HG02763 (cell line): ENCODE measurements at regions not wholly inside any gene's neighbourhood (a gene's known extent, or its start where the extent isn't known, plus 50 kb on each side); places are given as distances from the start of the nearest gene placed in this dataset.

ENCODE experiments used
- ATAC-seq: cut with Tn5 transposase; IDR thresholded peaks from one replicate; pipeline ENCODE4 v1.9.1; 2021; ENCODE audit warnings: mild to moderate bottlenecking, moderate library complexity; ENCODE audit not compliant: unreplicated experiment

DNA sequence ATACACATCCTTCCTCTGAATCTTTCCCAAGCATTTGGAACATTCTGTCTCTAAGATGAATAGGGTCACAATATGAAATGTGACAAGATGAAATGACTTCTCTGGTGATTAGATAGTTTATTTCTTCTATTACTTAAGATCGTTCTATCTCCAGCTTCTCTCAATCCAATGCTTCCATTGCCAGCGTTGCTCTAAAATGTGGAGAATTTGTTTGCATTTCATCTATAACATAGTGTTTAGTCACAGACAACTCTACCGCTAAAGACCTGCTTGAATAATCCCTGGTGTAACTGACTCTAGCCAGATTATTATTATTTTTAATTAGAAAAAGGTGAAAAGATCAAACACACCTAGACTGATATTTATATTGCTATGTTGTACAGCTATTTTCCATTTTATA, 184.7 kb upstream of the PRICKLE1 start:
- no peak for ATAC-seq

DNA sequence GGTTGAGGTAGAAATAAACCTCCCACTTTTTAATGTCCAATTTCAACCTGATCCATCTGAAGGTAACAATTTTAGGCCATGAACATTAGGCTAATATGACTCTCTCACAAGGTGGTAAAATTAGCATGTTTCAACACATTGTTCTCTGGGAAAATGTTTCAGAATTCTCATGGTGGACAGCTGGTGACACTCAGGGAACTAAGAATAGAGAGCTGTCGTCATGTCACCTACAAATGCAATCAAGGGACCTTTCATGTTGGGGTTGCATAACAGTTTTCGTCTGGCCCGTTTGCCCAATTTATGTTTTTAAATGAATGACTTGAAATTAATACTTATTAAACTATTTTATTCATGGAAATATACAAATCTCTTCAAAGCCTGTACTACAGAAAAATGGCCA, 180.7 kb upstream of the PRICKLE1 start:
- ATAC-seq: no peak

GRCh38 chr12:42769455-42769854, 179.9 kb upstream of the PRICKLE1 start:
- no peak for ATAC-seq

DNA sequence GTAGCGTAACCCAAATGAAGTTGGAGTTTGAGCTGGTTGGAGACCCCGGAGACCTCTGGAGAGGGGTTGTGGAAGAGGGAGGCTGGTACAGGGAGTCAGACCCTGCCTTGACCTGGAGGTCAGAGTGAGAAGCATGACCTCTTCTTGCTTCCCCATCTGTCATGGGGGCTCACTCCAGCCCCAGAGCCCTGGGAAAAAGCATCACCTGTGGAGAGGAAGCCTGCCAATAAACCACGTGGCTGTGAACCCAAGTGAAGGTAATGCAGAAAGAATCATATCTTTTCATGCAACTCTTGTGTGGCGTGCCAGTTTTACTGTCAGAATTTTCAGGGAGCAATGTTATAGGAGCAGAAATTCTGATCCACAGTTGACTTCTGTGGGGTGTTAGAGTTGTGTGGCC, 178.5 kb upstream of the PRICKLE1 start:
- no peak for ATAC-seq

GRCh38 chr12:42767326-42767954, 177.9 kb upstream of the PRICKLE1 start:
- ATAC-seq: no peak

GRCh38 chr12:42766754-42767153, 177.2 kb upstream of the PRICKLE1 start:
- no peak for ATAC-seq

DNA sequence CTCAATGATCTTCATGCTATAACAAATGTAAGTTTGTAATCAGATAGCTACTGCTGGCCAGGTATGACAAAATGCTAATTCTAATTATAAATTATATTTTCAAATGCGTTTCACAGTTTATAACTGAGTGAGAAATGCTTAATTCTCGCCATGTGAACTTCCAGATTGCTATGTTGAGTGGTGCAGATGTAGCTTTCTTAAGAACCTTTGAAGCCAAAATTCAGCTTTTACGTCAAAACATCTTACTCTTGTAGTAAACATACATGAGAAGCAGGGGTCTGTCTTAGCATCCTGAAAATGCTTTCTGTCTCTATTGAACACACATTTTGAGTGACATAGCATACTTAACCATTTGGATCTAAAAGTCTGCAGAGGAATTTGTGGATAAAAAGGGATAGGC, 176.5 kb upstream of the PRICKLE1 start:
- no peak for ATAC-seq

GRCh38 chr12:42763682-42764081, 174.1 kb upstream of the PRICKLE1 start:
- ATAC-seq: no peak

GRCh38 chr12:42762395-42762925, 172.9 kb upstream of the PRICKLE1 start:
- ATAC-seq: no peak

GRCh38 chr12:42761601-42762350, 172.2 kb upstream of the PRICKLE1 start:
- ATAC-seq: no peak

- no peak for ATAC-seq
Observed at GRCh38 chr12:42761086-42761485, 171.5 kb upstream of the PRICKLE1 start.

GRCh38 chr12:42760550-42760949, 171.0 kb upstream of the PRICKLE1 start:
- no peak for ATAC-seq

DNA sequence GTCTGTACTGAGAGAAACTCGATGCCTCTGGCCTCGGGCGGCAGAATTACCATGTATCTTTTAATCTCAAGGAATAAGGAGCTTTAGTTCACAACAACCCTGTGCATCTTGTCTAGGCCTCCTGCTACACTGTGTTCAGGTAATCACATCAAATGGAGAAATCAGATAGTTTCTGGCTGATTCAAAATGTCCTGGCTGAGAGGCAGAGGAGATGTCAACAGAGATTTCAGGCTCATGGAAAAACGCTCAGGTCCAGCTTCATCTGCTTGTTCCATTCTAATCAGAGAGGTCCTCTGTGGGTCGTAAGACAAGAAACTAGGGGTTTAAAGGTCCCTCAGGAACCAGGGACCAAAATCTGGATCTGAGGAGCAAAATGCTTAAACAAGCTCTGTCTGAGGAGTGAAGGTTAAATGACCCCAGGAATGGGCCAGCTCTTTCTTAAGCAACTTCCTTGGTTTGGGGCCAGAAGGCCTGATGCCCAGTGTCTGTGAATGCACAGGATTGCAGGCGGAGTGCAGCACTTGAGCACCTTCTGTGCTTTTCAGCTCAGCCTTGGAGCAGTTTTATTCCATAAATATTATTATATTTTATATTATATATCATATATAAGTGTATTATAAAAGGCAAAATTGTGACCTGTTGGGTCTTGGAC, 170.2 kb upstream of the PRICKLE1 start:
- no peak for ATAC-seq

- ATAC-seq: no peak
Observed at GRCh38 chr12:42758806-42759205, 169.3 kb upstream of the PRICKLE1 start.

DNA sequence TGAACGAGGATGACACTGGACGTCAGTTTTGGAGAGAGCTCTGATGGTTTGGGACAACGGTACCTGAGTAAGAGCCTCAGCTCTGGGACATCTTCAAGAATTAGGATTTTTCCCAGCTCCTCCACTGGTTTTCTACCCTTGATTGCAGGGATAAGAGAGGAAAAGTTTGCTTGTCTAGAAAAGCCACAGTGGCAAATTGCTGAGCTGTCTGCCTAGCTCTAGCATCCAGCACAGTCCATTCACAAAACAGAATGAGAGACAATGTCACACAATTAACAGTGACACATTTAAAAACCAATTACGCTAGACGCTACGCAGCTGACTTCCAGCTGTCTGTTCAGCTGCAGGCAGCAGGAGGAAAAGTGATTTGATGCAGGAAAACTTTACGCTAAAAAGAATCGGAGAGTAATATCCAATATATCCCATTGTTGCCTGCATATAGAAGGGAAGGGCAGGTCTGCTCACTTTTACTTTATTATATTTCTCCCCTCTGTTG, 168.1 kb upstream of the PRICKLE1 start:
- ATAC-seq: no peak

DNA sequence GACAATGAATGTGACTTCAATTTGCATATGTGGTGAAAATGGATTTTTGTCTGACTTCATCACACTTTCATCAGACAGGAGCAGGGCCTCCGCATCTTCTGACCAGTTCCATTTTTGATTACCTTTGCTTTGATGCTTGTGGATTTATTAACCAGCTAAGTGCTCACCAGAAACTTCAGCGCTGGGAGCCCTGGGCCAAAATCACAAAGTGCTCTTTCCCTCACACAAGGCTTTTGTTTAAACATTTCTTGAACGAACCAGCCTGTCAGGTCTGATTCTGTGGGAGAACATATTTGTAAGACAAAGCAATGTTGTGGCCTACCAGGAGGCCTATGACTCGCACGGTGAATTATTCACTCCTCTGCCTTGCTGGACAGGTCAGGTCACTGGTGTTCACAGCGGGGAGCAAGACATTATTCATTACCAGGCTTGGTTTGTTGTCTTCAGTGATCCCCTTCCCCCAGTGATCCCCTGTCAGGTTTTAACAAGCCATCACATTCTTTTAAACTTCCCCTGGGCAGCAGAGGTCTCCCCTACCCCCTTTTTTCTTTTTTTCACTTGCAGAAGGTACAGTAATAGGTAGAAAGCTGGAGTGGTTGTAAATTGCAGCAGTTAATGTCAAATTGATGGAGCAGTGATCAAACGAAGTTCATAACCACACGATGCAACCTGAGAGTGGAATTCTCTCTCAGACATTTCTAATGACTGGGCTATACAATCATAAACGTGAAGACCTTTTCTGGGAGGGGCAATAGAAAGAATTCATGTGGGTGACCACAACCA, 167.5 kb upstream of the PRICKLE1 start:
- no peak for ATAC-seq

- ATAC-seq: no peak
Observed at GRCh38 chr12:42750356-42750755, 160.8 kb upstream of the PRICKLE1 start.

- ATAC-seq: no peak
Observed at GRCh38 chr12:42749239-42749638, 159.7 kb upstream of the PRICKLE1 start.

- ATAC-seq: no peak
Observed at GRCh38 chr12:42744539-42745182, 155.1 kb upstream of the PRICKLE1 start.

DNA sequence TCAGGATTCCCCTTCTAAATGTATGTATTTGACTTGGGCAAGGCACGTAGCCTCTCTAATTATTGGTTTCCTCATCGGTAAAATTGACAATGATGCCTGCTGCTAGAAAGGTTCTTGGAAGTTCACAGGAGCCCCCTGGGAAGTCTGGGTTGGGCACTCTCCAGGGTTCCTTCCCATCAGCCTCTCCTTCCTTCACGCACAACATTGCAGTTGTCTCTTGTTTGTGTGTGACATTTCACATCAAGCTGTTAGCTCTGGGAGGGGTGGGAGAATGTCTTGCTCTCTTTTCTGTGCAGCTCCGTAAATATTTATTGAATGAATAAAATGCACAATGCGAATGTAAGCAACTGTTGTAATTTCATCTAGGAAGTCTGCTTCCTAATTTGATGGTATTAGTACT, 153.2 kb upstream of the PRICKLE1 start:
- ATAC-seq: no peak
